Stimulated activated CD4-positive, alpha-beta T cell treated with anti-CD3 and anti-CD28 coated beads, Interleukin-4, amount 100 ng/mL, for 1 hour (primary cell): ENCODE measurements at regions not wholly inside any gene's neighbourhood (a gene's known extent, or its start where the extent isn't known, plus 50 kb on each side); places are given as distances from the start of the nearest gene placed in this dataset.

Experiments
- DNase-seq: peaks from one replicate; pipeline ENCODE4 v3.0.0-alpha.2; 2020

GRCh38 chr6:153872946-153873345, 166.1 kb upstream of the OPRM1 start:
- DNase-seq = no peak

DNA sequence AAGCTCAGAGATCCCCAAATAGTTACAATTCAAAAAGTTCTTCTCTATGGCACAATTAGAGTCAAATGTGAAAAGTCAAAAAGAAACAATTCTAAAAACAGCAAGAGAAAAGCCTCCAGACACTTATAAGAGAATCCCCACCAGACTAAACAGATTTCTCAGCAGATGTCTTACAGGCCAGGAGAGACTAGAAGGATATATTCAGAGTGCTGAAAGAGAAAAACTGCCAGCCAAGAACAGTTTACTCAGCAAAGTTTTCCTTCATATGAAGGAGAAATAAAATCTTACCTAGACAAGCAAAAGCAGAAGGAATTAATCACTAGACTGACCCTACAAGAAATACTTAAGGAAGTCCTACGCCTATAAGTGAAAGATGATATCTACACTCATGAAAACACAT, 176.1 kb upstream of the OPRM1 start:
- DNase-seq = no peak

DNA sequence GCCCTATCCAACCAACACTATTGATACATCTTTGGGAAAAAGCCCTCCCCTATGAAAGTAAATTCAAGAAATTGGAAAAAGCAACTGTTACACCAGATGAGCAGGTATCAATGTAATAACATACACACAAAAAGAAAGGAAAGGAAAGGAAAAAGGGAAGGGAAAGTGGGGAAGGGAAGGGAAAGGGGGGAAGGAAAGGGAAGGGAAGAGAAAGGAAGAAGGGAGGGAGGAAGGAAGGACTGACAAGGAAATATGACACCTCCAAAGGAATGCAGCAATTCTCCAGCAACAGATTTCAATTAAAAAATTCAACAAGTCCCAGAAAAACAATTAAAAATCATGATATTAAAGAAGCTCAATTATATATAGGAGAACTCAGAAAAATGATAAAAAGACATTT, 176.9 kb upstream of the OPRM1 start:
- no peak for DNase-seq

GRCh38 chr6:153858529-153858928, 180.5 kb upstream of the OPRM1 start:
- DNase-seq = no peak

- no peak for DNase-seq
Measured at GRCh38 chr6:153856929-153857376, 182.1 kb upstream of the OPRM1 start.

DNA sequence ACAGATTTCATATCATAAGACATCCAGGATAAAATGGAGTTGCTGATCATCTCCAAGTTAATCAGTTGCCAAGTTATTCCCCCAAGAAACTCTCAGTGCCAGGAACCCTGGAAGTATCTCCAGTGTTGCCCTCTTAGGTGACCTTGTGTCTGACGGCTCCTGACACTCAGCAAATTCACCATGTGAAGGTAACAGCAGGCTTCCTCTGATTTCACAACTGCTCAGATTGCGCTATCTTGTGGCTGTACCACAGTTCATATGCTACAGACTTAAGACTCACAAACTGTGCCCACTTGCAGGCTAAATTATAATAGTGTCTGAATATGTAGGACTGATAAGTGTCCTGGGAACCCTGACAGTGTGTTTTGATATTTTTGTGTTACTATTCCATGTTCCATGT, 186.6 kb upstream of the OPRM1 start:
- DNase-seq = no peak

DNA sequence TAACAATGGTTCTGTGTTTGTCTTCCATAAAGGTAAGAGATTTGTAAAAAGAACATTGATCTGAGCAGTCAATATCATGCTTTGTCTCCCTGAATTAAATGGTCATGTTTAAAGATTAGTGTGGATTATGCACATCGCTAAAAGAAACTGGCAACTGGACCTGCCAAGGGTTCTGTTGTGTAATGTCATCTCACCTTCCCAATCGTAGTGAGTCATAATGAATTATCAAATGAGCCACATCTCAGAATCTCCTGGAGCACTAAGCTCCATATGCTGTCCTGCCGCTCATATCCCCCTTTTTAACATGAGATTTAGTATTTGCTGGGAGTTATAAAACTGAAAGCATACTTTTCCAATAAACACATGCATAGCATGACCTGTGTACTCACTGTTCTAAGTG, 187.0 kb upstream of the OPRM1 start:
- no peak for DNase-seq

GRCh38 chr6:153849072-153849779, 189.8 kb upstream of the OPRM1 start:
- no peak for DNase-seq

DNA sequence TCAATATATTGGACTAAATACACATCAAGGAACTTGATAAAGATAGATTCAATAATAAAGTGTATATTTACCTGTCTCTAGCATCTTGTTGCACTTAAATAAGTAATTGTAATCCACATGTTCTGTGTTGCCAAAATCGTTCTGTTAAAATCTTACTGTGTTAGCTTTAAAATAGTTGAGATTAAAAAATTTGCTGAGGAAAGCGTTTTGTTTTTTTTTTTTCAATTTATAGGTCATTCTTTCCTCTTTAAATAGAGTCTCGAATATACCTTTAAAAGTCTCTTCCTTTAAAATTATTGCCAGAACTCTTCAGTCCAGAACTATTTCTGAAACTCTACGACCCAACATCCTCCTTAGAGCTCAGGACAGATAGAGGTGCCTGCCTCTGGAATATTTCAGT, 195.6 kb upstream of the OPRM1 start:
- no peak for DNase-seq

- no peak for DNase-seq
Measured at GRCh38 chr6:153842491-153842890, 196.5 kb upstream of the OPRM1 start.

- no peak for DNase-seq
Measured at GRCh38 chr6:153840039-153840850, 198.8 kb upstream of the OPRM1 start.

GRCh38 chr6:153832543-153832942, 206.5 kb upstream of the OPRM1 start:
- DNase-seq = no peak

DNA sequence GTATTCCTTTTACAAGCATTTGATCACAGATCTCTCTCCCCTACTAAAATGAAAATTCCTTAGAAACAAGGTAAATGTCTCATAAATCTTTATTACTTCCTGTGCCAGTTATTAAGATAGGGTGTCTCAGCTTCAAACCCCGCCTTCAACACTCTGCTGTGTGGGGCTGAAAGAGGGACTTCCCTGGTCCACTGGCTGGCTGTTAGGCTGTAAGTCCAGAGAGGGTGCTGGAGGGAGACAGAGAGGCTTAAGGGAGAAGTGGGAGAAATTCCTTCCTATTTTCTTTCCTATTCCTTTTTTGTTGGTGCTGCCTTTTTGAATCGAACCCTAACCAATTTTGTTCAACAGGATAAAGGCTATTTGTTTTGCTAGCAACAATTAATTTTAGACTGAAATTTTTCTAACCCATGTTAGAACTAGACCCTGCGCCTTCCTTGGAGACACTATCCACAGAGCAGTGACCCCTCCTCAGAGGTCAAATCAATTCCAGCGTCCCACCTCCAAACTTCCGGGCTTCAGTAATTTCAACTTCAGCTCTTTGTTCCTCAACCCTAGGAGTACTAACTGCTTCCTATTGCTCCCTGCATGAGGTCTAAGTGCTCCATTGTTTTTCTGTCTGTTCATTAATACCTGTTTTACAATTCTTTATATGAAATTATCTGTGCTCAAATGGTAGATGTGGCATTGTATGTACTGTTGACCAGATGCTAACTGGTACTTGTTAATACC, 207.5 kb upstream of the OPRM1 start:
- DNase-seq = no peak

DNA sequence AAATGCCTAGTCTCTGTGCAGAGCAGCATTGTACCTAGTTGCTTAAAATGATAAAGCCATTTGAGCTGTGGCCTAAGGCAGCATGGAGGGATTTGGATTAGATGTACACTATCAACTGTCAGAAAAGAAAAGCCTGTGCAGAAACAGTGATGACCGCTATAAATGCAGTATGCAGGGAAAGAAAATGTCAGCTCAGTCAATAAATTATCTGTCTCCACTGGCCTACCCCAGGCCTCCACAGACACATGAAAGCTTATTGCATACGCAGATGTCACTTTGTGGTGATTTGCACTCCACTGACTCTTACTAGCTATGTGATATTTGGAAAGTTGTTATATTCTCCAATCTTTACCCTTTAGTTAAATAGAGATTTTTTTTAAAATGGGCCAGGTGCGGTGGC, 221.9 kb upstream of the OPRM1 start:
- DNase-seq = no peak

GRCh38 chr6:153816366-153816765, 222.7 kb upstream of the OPRM1 start:
- no peak for DNase-seq

GRCh38 chr6:153814136-153814535, 224.9 kb upstream of the OPRM1 start:
- no peak for DNase-seq

DNA sequence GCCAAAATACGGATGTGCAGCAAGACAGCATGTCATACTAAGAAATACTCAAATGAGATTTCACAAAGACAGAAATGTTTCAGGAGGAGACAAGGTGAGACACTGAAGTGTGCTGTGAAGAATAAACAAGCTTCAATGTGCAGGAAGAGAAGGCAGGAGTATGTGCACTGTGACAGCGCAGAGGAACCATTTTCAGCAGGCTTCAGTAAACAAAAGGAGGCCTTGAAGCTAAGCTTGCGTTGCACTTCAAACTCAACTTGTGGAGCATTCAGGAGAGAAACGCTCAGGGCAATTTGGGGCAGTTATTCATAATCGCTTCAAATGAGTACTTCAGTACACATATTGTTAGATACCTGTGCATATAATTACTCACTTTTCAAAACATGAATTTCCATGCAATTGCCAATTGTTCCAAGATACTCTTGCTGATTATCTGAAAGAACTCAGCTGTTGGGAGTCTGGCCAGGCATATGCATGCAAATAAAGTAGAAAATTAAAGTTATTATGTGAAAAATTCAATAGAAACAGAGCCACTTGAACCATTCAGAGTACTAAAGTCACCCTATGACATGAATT, 234.2 kb upstream of the OPRM1 start:
- no peak for DNase-seq

DNA sequence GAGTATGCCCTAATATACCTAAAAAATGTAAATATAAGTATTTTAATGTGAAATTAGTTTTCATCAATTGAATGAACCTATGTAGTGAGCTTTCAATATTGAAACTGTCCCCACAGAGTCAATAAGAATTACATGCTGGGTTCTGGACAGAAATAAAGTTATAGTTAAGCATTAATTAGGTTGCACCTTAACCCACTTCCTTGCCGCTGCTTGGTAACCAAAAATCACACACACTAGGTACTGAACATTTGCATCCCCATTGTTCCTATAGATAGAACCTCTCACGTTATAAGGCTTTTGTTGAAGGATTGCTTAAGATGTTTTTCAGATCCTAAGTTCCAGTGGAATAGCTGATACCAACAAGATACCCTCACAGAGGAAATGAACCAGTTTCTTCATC, 237.1 kb upstream of the OPRM1 start:
- no peak for DNase-seq

DNA sequence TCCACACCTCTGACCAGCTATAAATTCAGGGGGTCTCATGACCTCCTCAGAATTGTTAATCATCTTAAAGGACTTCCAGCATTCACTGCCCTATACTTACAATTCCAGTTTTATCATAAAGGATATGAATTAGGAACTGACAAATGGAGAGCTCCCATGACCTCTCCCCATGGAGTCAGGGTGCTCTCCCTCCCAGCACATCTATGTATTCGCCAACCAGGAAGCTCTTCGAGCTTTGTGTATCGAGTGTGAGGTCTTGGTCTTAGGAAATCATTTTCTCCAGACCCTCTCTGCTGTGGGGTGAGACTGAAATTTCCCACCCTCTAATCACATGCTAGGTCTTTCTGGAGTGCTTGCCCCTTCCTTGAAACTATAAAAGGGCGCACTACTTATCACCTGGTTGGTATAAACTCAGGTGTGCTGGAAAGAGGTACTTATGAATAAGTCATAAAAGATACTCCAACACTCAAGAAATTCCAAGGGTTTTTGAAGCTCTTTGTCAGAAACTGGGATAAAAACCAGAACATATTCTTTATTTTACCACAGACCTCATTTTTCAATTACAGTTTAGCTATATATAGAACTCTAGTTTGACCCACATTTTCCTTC, 238.4 kb upstream of the OPRM1 start:
- no peak for DNase-seq

GRCh38 chr6:153790876-153791473, 248.1 kb upstream of the OPRM1 start:
- no peak for DNase-seq

DNA sequence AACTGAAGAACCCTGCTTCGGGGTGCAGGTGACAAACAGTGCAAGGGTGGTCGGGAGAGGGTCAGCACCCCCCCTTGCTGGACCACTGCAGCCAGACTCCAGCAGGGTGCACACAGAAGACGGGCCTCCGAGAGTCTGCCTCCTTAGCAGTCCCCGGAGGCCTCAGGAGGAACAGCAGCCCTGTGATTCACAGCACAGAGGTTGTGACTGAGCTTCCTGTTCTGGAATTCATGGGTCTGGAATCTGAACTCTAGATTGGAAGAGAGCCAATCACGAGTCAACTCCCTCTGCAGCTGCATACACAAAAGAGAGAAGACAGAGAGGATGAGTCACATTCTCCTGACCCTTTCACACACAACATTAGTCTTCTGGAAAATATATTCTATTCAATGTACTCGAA, 249.0 kb upstream of the OPRM1 start:
- no peak for DNase-seq

DNA sequence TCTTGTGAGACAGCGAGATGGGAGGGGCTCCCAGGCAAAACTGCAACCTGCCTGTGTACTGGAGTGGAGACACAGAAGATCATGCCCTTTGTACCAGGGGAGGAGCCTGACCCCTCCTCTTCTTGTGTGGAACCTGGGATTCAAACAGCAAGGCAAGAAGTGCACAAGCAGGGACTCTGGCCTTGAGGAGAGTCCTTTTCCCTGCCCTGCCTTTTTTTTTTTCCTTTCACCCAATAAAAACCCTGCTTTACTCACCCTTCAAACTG, 251.8 kb upstream of the OPRM1 start:
- no peak for DNase-seq

GRCh38 chr6:153781306-153781705, 257.7 kb upstream of the OPRM1 start:
- no peak for DNase-seq
